A549 (cell line): ENCODE measurements at regions not wholly inside any gene's neighbourhood (a gene's known extent, or its start where the extent isn't known, plus 50 kb on each side); places are given as distances from the start of the nearest gene placed in this dataset.
"Not testable (repeated sequence)": the region's sequence is repeated elsewhere in the genome, so short reads cannot be mapped to it uniquely, and the experiment has no call there.

Experiments
- ATAC-seq, 2 experiments: fragments of 200-7000 bp in 1 of 2; fragments of >200 bp in 1 of 2; cut with Nextera tagmentation in 1 of 2; cut with Tn5 transposase in 1 of 2; 3 replicates each; pipeline versions ENCODE4 v1.8.0 to v1.9.1; 2018 to 2020; ENCODE audit warnings: mild to moderate bottlenecking in 1 of 2, moderate library complexity in 1 of 2
- CTCF ChIA-PET: fragments of 300-600 bp; sonication (Branson Sonifier 250); formaldehyde crosslinking; extraction: SDS; loops from one replicate; lab custom pipeline; 2021; ENCODE audit warnings: antibody characterized with exemption, inconsistent platforms; lab: Yijun Ruan, JAX
- POLR2A ChIA-PET: fragments of 350-600 bp; formaldehyde crosslinking; extraction: SDS; loops from one replicate; lab custom pipeline; 2021; ENCODE audit warnings: antibody characterized with exemption, inconsistent platforms; lab: Yijun Ruan, JAX
- DNase-seq, 2 experiments: peaks; one replicate each; pipeline versions ENCODE4 v3.0.0 to v3.0.0-alpha.2; 2011 to 2016; ENCODE audit warnings: low read depth in 1 of 2, low spot score in 1 of 2
- FAIRE-seq: peaks from 2 replicates; lab custom pipeline; 2011; peaks lifted over from hg19 to GRCh38; lab: Jason Lieb, UNC
- H3K27ac ChIP-seq, 2 experiments: fragments of >200 bp; sonication (Bioruptor Twin); formaldehyde crosslinking; 3 replicates each; pipeline ENCODE4 v1.5.1; 2016 to 2017
- H3K4me1 ChIP-seq: fragments of >200 bp; sonication (Bioruptor Twin); formaldehyde crosslinking; 3 replicates; pipeline ENCODE4 v1.6.1; 2016
- H3K4me2 ChIP-seq: fragments of >200 bp; sonication (Bioruptor Twin); formaldehyde crosslinking; 3 replicates; pipeline ENCODE4 v1.6.1; 2016
- H3K4me3 ChIP-seq: fragments of >200 bp; sonication (Bioruptor Twin); formaldehyde crosslinking; 3 replicates; pipeline ENCODE4 v1.5.1; 2016
- H3K9me3 ChIP-seq: fragments of >200 bp; sonication (Bioruptor Twin); formaldehyde crosslinking; 3 replicates; pipeline ENCODE4 v1.6.1; 2016
- BHLHE40 ChIP-seq: IDR thresholded peaks from 2 replicates; pipeline ENCODE4 v1.6.1; 2012; ENCODE audit warnings: low read depth, low read length, inconsistent platforms
- CHD4 ChIP-seq: fragments of 200-600 bp; sonication (generic); IDR thresholded peaks from 2 replicates; pipeline ENCODE4 v1.6.1; 2016; ENCODE audit warnings: antibody characterized with exemption, mild to moderate bottlenecking, borderline replicate concordance
- FOXS1 ChIP-seq: fragments of 250-450 bp; sonication (Bioruptor Pico); IDR thresholded peaks from 2 replicates; pipeline ENCODE4 v1.5.0; 2020; ENCODE audit warnings: mild to moderate bottlenecking, moderate library complexity
- GATA3 ChIP-seq: IDR thresholded peaks from 2 replicates; pipeline ENCODE4 v1.6.1; 2012; ENCODE audit warnings: borderline replicate concordance
- HDAC2 ChIP-seq: fragments of 200-600 bp; sonication (generic); IDR thresholded peaks from 2 replicates; pipeline ENCODE4 v1.6.1; 2016
- HOXB5 ChIP-seq: fragments of 250-450 bp; sonication (Bioruptor Pico); IDR thresholded peaks from 2 replicates; pipeline ENCODE4 v1.5.0; 2020; ENCODE audit warnings: mild to moderate bottlenecking, moderate library complexity
- JUNB ChIP-seq: fragments of >200 bp; sonication (Bioruptor Twin); formaldehyde crosslinking; IDR thresholded peaks from 2 replicates; pipeline ENCODE4 v1.6.1; 2016
- NFE2L2 ChIP-seq: fragments of 150-350 bp; conservative IDR thresholded peaks from 2 replicates; pipeline ENCODE4 v1.6.1; 2014; ENCODE audit warnings: low read length
- PHF8 ChIP-seq: fragments of 200-600 bp; sonication (generic); IDR thresholded peaks from 2 replicates; pipeline ENCODE4 v1.6.1; 2016; ENCODE audit warnings: low read depth, mild to moderate bottlenecking, antibody characterized with exemption, moderate library complexity, borderline replicate concordance
- RNF2 ChIP-seq: fragments of 200-600 bp; sonication (generic); IDR thresholded peaks from 2 replicates; pipeline ENCODE4 v1.6.1; 2016; ENCODE audit warnings: low read depth, mild to moderate bottlenecking, antibody characterized with exemption, moderate library complexity, borderline replicate concordance
- SREBF2 ChIP-seq: fragments of 450-650 bp; IDR thresholded peaks from 2 replicates; pipeline ENCODE4 v1.6.1; 2014; ENCODE audit warnings: mild to moderate bottlenecking, moderate library complexity
- ZNF302 ChIP-seq: fragments of 250-450 bp; sonication (Bioruptor Pico); IDR thresholded peaks from 2 replicates; pipeline ENCODE4 v1.9.0; 2021; ENCODE audit warnings: inconsistent platforms, mild to moderate bottlenecking, moderate library complexity
- WGBS: methylation state at CpG from one replicate; pipeline ENCODE4 v1.1.6; 2017; ENCODE audit errors: missing lambda C conversion rate; 5-methylcytosine and 5-hydroxymethylcytosine counted together
- TF ChIP-seq, protein P1 (sequence below): fragments of 250-450 bp; sonication (Bioruptor Pico); IDR thresholded peaks from 2 replicates; pipeline ENCODE4 v1.5.0; 2021; ENCODE audit warnings: mild to moderate bottlenecking, moderate library complexity, borderline replicate concordance
- TF ChIP-seq, protein P2 (sequence below): fragments of >200 bp; sonication (Bioruptor Twin); formaldehyde crosslinking; IDR thresholded peaks from 3 replicates; pipeline ENCODE4 v1.5.1; 2016
- TF ChIP-seq, protein P3 (sequence below): fragments of 200-600 bp; sonication (generic); IDR thresholded peaks from 2 replicates; pipeline ENCODE4 v1.6.1; 2016; ENCODE audit warnings: antibody characterized with exemption, mild to moderate bottlenecking, moderate library complexity

DNA sequence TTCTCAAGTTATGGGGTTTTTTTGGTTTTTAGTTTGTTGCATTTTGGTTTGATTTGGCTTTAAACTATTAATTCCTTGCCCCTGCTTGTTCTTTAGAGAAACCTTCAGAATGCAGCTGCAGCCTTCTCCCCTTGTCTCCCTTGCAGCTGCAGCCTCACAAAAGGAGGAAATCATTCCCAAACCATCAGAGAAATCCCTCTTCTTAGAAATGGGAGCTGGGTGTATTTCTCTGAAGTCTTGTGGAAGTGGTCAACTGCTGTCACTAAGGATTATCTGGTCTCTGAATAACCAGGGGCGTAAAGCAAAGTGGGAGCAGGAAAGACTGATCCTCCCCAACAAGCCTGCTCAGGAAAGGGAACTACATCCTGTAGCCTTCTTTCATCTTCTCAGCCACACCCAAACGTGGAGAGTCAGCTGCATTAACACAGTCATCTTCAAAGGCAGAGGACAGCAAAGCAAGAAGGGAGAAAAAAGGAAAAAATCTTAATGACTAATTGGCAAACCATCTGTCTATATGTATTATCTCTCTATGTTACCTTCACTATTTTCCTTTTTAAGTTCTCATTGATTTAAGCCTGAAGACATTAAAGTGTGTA is 1834.1 kb upstream of the PIK3C3 start (continued):
- TF ChIP-seq CHD4 (no peak), JUNB (no peak), SREBF2 (no peak), RNF2 (no peak)

DNA sequence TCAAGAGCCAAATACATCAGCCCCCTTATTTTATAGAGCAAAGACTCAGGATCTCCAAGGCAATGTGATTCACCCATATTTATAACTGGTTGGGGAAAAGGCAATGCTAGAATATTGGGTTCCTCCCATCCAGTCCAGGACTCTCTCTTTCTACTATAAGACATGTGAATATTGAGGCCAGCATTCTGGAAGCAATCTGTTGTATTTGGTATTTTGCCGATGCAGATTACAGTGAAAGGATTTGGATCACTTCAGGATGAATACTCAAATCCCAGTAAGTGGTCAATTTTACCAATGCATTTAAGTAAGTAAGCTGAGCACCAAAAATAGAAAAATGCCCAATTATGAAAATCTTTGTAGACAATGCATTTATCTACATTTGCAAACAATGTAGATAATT is 1834.7 kb upstream of the PIK3C3 start:
- DNase-seq: no peak
- no peak overlapping the region for H3K27ac ChIP-seq
- ATAC-seq: no peak
- TF ChIP-seq GATA3 (no peak), ZNF302 (no peak), HOXB5 (no peak), BHLHE40 (no peak), FOXS1 (no peak)
- TF ChIP-seq, protein P1, sequence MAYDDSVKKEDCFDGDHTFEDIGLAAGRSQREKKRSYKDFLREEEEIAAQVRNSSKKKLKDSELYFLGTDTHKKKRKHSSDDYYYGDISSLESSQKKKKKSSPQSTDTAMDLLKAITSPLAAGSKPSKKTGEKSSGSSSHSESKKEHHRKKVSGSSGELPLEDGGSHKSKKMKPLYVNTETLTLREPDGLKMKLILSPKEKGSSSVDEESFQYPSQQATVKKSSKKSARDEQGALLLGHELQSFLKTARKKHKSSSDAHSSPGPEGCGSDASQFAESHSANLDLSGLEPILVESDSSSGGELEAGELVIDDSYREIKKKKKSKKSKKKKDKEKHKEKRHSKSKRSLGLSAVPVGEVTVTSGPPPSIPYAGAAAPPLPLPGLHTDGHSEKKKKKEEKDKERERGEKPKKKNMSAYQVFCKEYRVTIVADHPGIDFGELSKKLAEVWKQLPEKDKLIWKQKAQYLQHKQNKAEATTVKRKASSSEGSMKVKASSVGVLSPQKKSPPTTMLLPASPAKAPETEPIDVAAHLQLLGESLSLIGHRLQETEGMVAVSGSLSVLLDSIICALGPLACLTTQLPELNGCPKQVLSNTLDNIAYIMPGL (CRISPR knock-in tag): no peak
- H3K4me2 ChIP-seq: no peak overlapping the region
- CTCF ChIA-PET: interaction anchor here (0.7 kb wide), 1 partner anchor 11 kb away, joined by 3 read pairs; no protein-coding TSS in a partner anchor
- no peak overlapping the region for H3K4me3 ChIP-seq
- H3K9me3 ChIP-seq: no peaks in the 10 kb centered on the region
- POLR2A ChIA-PET: no interaction called here
- no peak for FAIRE-seq
- H3K4me1 ChIP-seq: no peaks in the 10 kb centered on the region
- WGBS: 41% methylated on average over 1 of the region's 1 CpG

DNA sequence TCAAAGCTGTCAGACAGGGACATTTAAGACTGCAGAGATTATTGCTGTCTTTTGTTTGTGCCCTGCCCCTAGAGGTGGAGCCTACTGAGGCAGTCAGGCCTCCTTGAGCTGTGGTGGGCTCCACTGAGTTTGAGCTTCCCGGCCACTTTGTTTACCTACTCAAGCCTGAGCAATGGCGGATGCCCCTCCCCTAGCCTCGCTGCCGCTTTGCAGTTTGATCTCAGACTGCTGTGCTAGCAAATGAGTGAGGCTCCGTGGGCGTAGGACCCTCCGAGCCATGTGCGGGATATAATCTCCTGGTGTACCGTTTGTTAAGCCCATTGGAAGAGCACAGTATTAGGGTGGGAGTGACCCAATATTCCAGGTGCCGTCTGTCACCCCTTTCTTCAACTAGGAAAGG is 1835.5 kb upstream of the PIK3C3 start:
- H3K4me1 ChIP-seq, POLR2A ChIA-PET, CTCF ChIA-PET: not testable (repeated sequence)

DNA sequence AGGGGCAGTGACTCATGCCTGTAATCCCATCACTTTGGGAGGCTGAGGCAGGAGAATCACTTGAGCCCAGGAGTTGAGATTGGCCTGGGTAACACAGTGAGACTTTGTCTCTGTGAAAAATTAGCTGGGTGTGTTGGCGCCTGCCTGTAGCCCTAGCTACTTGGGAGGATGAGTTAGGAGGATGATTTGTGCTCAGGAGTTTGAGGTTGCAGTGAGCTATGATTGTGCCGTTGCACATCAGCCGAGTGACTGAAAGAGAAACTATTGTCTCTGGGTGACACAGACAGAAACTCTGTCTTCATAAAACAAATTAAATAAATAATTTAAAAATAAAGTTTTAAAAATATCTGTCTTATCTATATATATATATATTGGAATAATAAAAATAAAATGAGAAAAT is 1844.6 kb upstream of the PIK3C3 start:
- Histone ChIP-seq H3K27ac (no peak overlapping the region), H3K4me3 (no peak overlapping the region), H3K9me3 (no peaks in the 10 kb centered on the region), H3K4me1 (no peaks in the 10 kb centered on the region), H3K4me2 (no peak overlapping the region)
- CTCF ChIA-PET: no interaction called here
- FAIRE-seq (no peak), ATAC-seq (no peak), DNase-seq (no peak)
- POLR2A ChIA-PET: no interaction called here
- TF ChIP-seq HDAC2: no peak
- TF ChIP-seq PHF8: no peak
- TF ChIP-seq, protein P2, sequence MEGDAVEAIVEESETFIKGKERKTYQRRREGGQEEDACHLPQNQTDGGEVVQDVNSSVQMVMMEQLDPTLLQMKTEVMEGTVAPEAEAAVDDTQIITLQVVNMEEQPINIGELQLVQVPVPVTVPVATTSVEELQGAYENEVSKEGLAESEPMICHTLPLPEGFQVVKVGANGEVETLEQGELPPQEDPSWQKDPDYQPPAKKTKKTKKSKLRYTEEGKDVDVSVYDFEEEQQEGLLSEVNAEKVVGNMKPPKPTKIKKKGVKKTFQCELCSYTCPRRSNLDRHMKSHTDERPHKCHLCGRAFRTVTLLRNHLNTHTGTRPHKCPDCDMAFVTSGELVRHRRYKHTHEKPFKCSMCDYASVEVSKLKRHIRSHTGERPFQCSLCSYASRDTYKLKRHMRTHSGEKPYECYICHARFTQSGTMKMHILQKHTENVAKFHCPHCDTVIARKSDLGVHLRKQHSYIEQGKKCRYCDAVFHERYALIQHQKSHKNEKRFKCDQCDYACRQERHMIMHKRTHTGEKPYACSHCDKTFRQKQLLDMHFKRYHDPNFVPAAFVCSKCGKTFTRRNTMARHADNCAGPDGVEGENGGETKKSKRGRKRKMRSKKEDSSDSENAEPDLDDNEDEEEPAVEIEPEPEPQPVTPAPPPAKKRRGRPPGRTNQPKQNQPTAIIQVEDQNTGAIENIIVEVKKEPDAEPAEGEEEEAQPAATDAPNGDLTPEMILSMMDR: no peak
- TF ChIP-seq, protein P3, sequence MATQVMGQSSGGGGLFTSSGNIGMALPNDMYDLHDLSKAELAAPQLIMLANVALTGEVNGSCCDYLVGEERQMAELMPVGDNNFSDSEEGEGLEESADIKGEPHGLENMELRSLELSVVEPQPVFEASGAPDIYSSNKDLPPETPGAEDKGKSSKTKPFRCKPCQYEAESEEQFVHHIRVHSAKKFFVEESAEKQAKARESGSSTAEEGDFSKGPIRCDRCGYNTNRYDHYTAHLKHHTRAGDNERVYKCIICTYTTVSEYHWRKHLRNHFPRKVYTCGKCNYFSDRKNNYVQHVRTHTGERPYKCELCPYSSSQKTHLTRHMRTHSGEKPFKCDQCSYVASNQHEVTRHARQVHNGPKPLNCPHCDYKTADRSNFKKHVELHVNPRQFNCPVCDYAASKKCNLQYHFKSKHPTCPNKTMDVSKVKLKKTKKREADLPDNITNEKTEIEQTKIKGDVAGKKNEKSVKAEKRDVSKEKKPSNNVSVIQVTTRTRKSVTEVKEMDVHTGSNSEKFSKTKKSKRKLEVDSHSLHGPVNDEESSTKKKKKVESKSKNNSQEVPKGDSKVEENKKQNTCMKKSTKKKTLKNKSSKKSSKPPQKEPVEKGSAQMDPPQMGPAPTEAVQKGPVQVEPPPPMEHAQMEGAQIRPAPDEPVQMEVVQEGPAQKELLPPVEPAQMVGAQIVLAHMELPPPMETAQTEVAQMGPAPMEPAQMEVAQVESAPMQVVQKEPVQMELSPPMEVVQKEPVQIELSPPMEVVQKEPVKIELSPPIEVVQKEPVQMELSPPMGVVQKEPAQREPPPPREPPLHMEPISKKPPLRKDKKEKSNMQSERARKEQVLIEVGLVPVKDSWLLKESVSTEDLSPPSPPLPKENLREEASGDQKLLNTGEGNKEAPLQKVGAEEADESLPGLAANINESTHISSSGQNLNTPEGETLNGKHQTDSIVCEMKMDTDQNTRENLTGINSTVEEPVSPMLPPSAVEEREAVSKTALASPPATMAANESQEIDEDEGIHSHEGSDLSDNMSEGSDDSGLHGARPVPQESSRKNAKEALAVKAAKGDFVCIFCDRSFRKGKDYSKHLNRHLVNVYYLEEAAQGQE: no peak
- TF ChIP-seq NFE2L2: no peak
- 15% methylated on average over 3 of the region's 3 CpGs for WGBS

More for the DNA sequence above, 1835.5 kb upstream of the PIK3C3 start:
- 26% methylated on average over 6 of the region's 10 CpGs for WGBS
- not testable (repeated sequence) for FAIRE-seq, ATAC-seq, DNase-seq, H3K4me3 ChIP-seq, H3K4me2 ChIP-seq, H3K9me3 ChIP-seq, H3K27ac ChIP-seq
